PC-9 (cell line): ENCODE measurements at regions not wholly inside any gene's neighbourhood (a gene's known extent, or its start where the extent isn't known, plus 50 kb on each side); places are given as distances from the start of the nearest gene placed in this dataset.

Experiments
- BruUV-seq: library from RNA; stranded (reverse); fragments of 400-500 nt; replicated peaks from 2 replicates; lab custom pipeline; 2021; lab: Mats Ljungman, UMichigan
- CTCF ChIA-PET: fragments of 300-600 bp; sonication (Branson Sonifier 250); formaldehyde crosslinking; loops from one replicate; lab custom pipeline; 2022; ENCODE audit warnings: antibody characterized with exemption; lab: Charles Lee
- POLR2A ChIA-PET: fragments of 300-600 bp; sonication (Branson Sonifier 250); formaldehyde crosslinking; loops from one replicate; lab custom pipeline; 2022; ENCODE audit warnings: antibody characterized with exemption; ENCODE audit not compliant: unreplicated experiment; lab: Charles Lee
- DNase-seq, 2 experiments: peaks; one replicate each; pipeline versions ENCODE4 v3.0.0 to v3.0.0-alpha.2; 2015 to 2022; ENCODE audit warnings: mixed read lengths in 1 of 2
- H2AFZ ChIP-seq: fragments of 200-600 bp; sonication (generic); 2 replicates; pipeline ENCODE4 v1.8.1; 2017; ENCODE audit warnings: antibody characterized with exemption
- H3F3A ChIP-seq: fragments of 200-600 bp; sonication (generic); 2 replicates; pipeline ENCODE4 v1.8.1; 2017; ENCODE audit warnings: antibody characterized with exemption, mild to moderate bottlenecking, low read depth; ENCODE audit not compliant: insufficient read depth
- H3K27ac ChIP-seq: fragments of 200-600 bp; sonication (generic); 2 replicates; pipeline ENCODE4 v1.6.1; 2016; ENCODE audit warnings: mixed run types
- H3K27me3 ChIP-seq: fragments of 200-600 bp; sonication (generic); 2 replicates; pipeline ENCODE4 v1.6.1; 2016; ENCODE audit warnings: low read depth, mixed run types; ENCODE audit not compliant: insufficient read depth
- H3K36me3 ChIP-seq: fragments of 200-600 bp; sonication (generic); 2 replicates; pipeline ENCODE4 v1.6.1; 2016; ENCODE audit warnings: low read depth, mixed run types
- H3K4me1 ChIP-seq: fragments of 200-600 bp; sonication (generic); replicated peaks from 2 replicates; pipeline ENCODE4 v1.6.1; 2016; ENCODE audit warnings: mixed run types; ENCODE audit not compliant: insufficient read depth
- H3K4me2 ChIP-seq: fragments of 200-600 bp; sonication (generic); 2 replicates; pipeline ENCODE4 v1.6.1; 2017; ENCODE audit warnings: mixed run types
- H3K4me3 ChIP-seq: fragments of 200-600 bp; sonication (generic); 2 replicates; pipeline ENCODE4 v1.6.1; 2016; ENCODE audit warnings: mixed run types
- H3K79me2 ChIP-seq: fragments of 200-600 bp; sonication (generic); 2 replicates; pipeline ENCODE4 v1.6.1; 2017; ENCODE audit warnings: low read depth, mixed run types
- H3K9me2 ChIP-seq: fragments of 200-600 bp; sonication (generic); 2 replicates; pipeline ENCODE4 v1.8.1; 2017; ENCODE audit warnings: mild to moderate bottlenecking; ENCODE audit not compliant: insufficient read depth
- H3K9me3 ChIP-seq: fragments of 200-600 bp; sonication (generic); 2 replicates; pipeline ENCODE4 v1.8.1; 2016; ENCODE audit warnings: low read depth; ENCODE audit not compliant: insufficient read depth
- H4K20me1 ChIP-seq: fragments of 200-600 bp; sonication (generic); 2 replicates; pipeline ENCODE4 v1.8.1; 2017; ENCODE audit not compliant: insufficient read depth
- EZH2 ChIP-seq: fragments of 200-600 bp; sonication (generic); IDR thresholded peaks from 2 replicates; pipeline ENCODE4 v1.8.0; 2017; ENCODE audit warnings: antibody characterized with exemption, low read depth
- intact Hi-C: fragments of 100-400 bp; cut with micrococcal nuclease; formaldehyde crosslinking; loops from one replicate; pipeline ENCODE4 v1.10.0; 2022; ENCODE audit not compliant: unreplicated experiment
- TF ChIP-seq, protein P1 (sequence below): fragments of 200-600 bp; sonication (generic); conservative IDR thresholded peaks from 2 replicates; pipeline ENCODE4 v1.6.1; 2017; ENCODE audit warnings: mixed run types, antibody characterized with exemption, mild to moderate bottlenecking, moderate library complexity

DNA sequence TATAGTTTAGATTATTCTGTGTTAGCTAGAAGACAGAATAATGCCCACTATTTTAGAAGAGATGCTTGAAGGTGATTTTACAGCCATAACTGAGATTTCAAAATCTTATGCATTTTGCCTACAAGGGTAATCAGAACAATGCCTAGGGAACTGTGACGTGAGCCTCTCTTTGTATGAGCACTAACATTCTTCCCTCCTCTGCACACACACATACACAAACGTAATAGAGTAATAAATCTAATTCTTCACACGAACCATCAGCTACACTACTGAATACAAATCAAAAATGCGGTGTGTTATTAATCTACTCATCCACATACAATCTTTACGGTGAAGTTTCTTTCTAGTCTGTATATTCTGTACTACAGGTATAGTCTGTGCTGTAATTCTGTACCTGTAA is 227.8 kb downstream of the PLK2 start:
- Histone ChIP-seq H3K4me2 (no peak overlapping the region), H3K27ac (no peak overlapping the region), H4K20me1 (no peaks in the 10 kb centered on the region), H3K27me3 (no peaks in the 10 kb centered on the region), H3K36me3 (no peaks in the 10 kb centered on the region), H3K9me3 (peaks cover 4% of the 10 kb centered on the region; the same call in 1 of the 2 replicates), H3F3A (peaks cover 9% of the 10 kb centered on the region; the same call in 1 of the 2 replicates), H3K9me2 (0 out of 2 replicates have a peak, but pooled peaks cover 3% of the 10 kb centered on the region), H2AFZ (no peak overlapping the region), H3K79me2 (no peaks in the 10 kb centered on the region), H3K4me3 (no peak overlapping the region), H3K4me1 (peaks cover 27% of the 10 kb centered on the region)
- no peak for DNase-seq
- CTCF ChIA-PET, result no interaction called here
- no TSS peak for BruUV-seq
- TF ChIP-seq EZH2, result no peak
- intact Hi-C loops, result no loop called here
- POLR2A ChIA-PET, result interaction anchor here (1.3 kb wide), 1 partner anchor 27 kb away, joined by 9 read pairs; no protein-coding TSS in a partner anchor

DNA sequence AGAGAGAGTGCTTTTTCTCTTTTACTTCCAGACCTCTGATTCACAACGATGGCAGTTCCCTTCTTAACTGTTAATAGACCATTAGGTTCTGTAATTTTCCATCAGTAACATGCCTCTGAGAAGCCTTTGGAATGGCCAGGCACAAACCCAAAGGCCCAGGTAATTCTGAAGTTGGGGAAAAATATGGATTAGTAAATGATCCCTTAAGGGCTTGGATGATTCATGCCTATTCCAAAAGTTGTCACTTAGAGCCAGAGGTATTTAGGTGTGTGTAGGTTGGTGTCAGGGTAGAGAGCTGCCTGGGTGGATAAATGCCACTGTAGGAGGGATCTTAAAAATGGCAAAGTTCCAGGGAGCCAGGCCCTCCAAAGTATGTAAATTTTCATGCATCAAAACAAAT is 228.8 kb downstream of the PLK2 start:
- no peaks in the 10 kb centered on the region for H3K79me2 ChIP-seq
- H3K4me3 ChIP-seq, result no peak overlapping the region
- H3K9me3 ChIP-seq, result peaks cover 4% of the 10 kb centered on the region; the same call in 1 of the 2 replicates
- H3K4me1 ChIP-seq, result peaks cover 27% of the 10 kb centered on the region
- 0 out of 2 replicates have a peak, but pooled peaks cover 3% of the 10 kb centered on the region for H3K9me2 ChIP-seq
- intact Hi-C loops, result no loop called here
- ChIA-PET POLR2A (interaction anchor here (0.6 to 1.3 kb wide), 5 partner anchors 9 to 394 kb away, joined by 3 to 9 read pairs (median 6); no protein-coding TSS in a partner anchor), CTCF (interaction anchor here (0.5 to 0.7 kb wide), 2 partner anchors 42 to 249 kb away, joined by 3 to 4 read pairs; no protein-coding TSS in a partner anchor)
- peak overlapping the region; percentile 51 for H3K27ac ChIP-seq
- BruUV-seq, result no TSS peak
- H2AFZ ChIP-seq, result 0 out of 2 replicates have a peak overlapping the region, but pooled peaks have one; percentile 5
- TF ChIP-seq, protein P1, sequence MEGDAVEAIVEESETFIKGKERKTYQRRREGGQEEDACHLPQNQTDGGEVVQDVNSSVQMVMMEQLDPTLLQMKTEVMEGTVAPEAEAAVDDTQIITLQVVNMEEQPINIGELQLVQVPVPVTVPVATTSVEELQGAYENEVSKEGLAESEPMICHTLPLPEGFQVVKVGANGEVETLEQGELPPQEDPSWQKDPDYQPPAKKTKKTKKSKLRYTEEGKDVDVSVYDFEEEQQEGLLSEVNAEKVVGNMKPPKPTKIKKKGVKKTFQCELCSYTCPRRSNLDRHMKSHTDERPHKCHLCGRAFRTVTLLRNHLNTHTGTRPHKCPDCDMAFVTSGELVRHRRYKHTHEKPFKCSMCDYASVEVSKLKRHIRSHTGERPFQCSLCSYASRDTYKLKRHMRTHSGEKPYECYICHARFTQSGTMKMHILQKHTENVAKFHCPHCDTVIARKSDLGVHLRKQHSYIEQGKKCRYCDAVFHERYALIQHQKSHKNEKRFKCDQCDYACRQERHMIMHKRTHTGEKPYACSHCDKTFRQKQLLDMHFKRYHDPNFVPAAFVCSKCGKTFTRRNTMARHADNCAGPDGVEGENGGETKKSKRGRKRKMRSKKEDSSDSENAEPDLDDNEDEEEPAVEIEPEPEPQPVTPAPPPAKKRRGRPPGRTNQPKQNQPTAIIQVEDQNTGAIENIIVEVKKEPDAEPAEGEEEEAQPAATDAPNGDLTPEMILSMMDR, result no peak
- no peak for TF ChIP-seq EZH2
- H3K36me3 ChIP-seq, result no peaks in the 10 kb centered on the region
- no peaks in the 10 kb centered on the region for H3K27me3 ChIP-seq
- H3K4me2 ChIP-seq, result peak overlapping the region; percentile 24; the same call in 1 of the 2 replicates
- peaks cover 9% of the 10 kb centered on the region; the same call in 1 of the 2 replicates for H3F3A ChIP-seq
- H4K20me1 ChIP-seq, result no peaks in the 10 kb centered on the region
- peak; percentile 14 to 65 for DNase-seq

DNA sequence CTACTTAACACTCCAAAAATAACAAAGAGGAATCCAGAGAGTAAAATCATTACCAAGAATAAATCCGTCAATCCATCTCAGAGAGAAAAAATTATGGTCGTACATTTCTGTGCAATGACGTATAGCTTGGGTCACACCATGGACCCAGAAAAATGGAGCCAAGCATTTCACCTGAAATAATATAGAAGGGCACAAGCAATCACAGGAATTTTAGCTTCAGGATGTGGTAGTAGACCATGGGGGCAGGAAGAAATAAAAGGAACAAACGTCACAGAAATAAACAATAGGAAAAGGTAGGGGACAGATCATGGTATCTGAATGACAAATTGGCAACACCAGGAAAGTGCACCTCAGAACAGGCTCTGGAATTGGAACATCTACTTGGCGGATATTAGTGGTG is 231.0 kb downstream of the PLK2 start:
- no peak overlapping the region for H3K4me3 ChIP-seq
- CTCF ChIA-PET, result no interaction called here
- H3K4me1 ChIP-seq, result peaks cover 15% of the 10 kb centered on the region
- peaks cover 4% of the 10 kb centered on the region; the same call in 1 of the 2 replicates for H3K9me3 ChIP-seq
- no peak overlapping the region for H3K4me2 ChIP-seq
- TF ChIP-seq EZH2, result no peak
- TF ChIP-seq, protein P1, result no peak
- peaks cover 6% of the 10 kb centered on the region; the same call in 1 of the 2 replicates for H3F3A ChIP-seq
- 0 out of 2 replicates have a peak, but pooled peaks cover 6% of the 10 kb centered on the region for H3K9me2 ChIP-seq
- BruUV-seq, result no TSS peak
- DNase-seq, result no peak
- intact Hi-C loops, result no loop called here
- H3K27ac ChIP-seq, result no peak overlapping the region
- no peak overlapping the region for H2AFZ ChIP-seq
- no peaks in the 10 kb centered on the region for H3K36me3 ChIP-seq
- no peaks in the 10 kb centered on the region for H4K20me1 ChIP-seq
- H3K79me2 ChIP-seq, result no peaks in the 10 kb centered on the region
- POLR2A ChIA-PET, result interaction anchor here (0.5 kb wide), 1 partner anchor 150 kb away, joined by 3 read pairs; no protein-coding TSS in a partner anchor
- no peaks in the 10 kb centered on the region for H3K27me3 ChIP-seq
